Spleen (tissue), 11 donors: ENCODE measurements at regions not wholly inside any gene's neighbourhood (a gene's known extent, or its start where the extent isn't known, plus 50 kb on each side); places are given as distances from the start of the nearest gene placed in this dataset.
A peak's percentile ranks its signal among the peaks of the same experiment; 100 is the strongest.
"Not testable (repeated sequence)": the region's sequence is repeated elsewhere in the genome, so short reads cannot be mapped to it uniquely, and the experiment has no call there.

Experiments used
- DNase-seq: peaks from one replicate; pipeline ENCODE4 v3.0.0-alpha.2; 2020
- H3K27ac ChIP-seq, 8 donors: fragments of 200-600 bp; sonication (generic) in 7 of 8; 1 replicate in 4 of 8; 2 replicates in 4 of 8; pipeline versions ENCODE4 v1.5.0 to v1.8.0; 2016 to 2021; ENCODE audit warnings: inconsistent platforms in 4 of 8, mild to moderate bottlenecking in 4 of 8, moderate library complexity in 1 of 8
- H3K27me3 ChIP-seq, 7 donors: fragments of 200-600 bp; sonication (generic) in 6 of 7; replicated peaks in 1 of 7; 1 replicate in 4 of 7; 2 replicates in 3 of 7; pipeline versions ENCODE4 v1.5.0 to v1.8.0; 2016 to 2021; ENCODE audit warnings: inconsistent platforms in 3 of 7, mild to moderate bottlenecking in 1 of 7
- H3K36me3 ChIP-seq, 6 donors: fragments of 200-600 bp; sonication (generic) in 5 of 6; 1 replicate in 4 of 6; 2 replicates in 2 of 6; pipeline versions ENCODE4 v1.5.0 to v1.8.0; 2016 to 2021; ENCODE audit warnings: inconsistent platforms in 2 of 6
- H3K4me1 ChIP-seq, 6 donors: fragments of 200-600 bp; sonication (generic) in 5 of 6; 1 replicate in 3 of 6; 2 replicates in 3 of 6; pipeline versions ENCODE4 v1.5.0 to v1.8.0; 2016 to 2021; ENCODE audit warnings: inconsistent platforms in 3 of 6
- H3K4me3 ChIP-seq, 8 donors: fragments of 200-600 bp; sonication (generic) in 7 of 8; 1 replicate in 4 of 8; 2 replicates in 4 of 8; pipeline versions ENCODE4 v1.5.0 to v1.8.0; 2016 to 2021; ENCODE audit warnings: inconsistent platforms in 4 of 8, mild to moderate bottlenecking in 4 of 8, moderate library complexity in 2 of 8
- H3K9me3 ChIP-seq, 8 donors: fragments of 200-600 bp; sonication (generic) in 7 of 8; 1 replicate in 4 of 8; 2 replicates in 4 of 8; pipeline versions ENCODE4 v1.5.0 to v1.8.0; 2016 to 2021; ENCODE audit warnings: inconsistent platforms in 4 of 8
- POLR2A ChIP-seq, 3 donors: fragments of 450-650 bp; IDR thresholded peaks; one replicate each; pipeline ENCODE4 v1.5.1; 2017; ENCODE audit warnings: antibody characterized with exemption in 3 of 3, mild to moderate bottlenecking in 1 of 3
- POLR2AphosphoS5 ChIP-seq, 3 donors: sonication (generic); formaldehyde crosslinking; IDR thresholded peaks; one replicate each; pipeline ENCODE4 v1.5.1; 2017; ENCODE audit warnings: antibody characterized with exemption in 3 of 3
- WGBS, 5 donors: extraction: QIAGEN DNeasy Blood & Tissue Kit in 3 of 5; methylation state at CpG; one replicate each; pipeline versions ENCODE4 v1.1.5 to v1.1.7; 2013 to 2018; 5-methylcytosine and 5-hydroxymethylcytosine counted together
- intact Hi-C: fragments of 100-400 bp; cut with DNase I; formaldehyde crosslinking; loops from one replicate; pipeline ENCODE4 v1.15.0; 2023; ENCODE audit warnings: low total_unique reads
- TF ChIP-seq, protein P1 (sequence below), 11 experiments: fragments of 200-600 bp in 7 of 11; fragments of 450-650 bp in 4 of 11; sonication (generic) in 4 of 11; IDR thresholded peaks in 8 of 11; conservative IDR thresholded peaks in 3 of 11; 1 replicate in 7 of 11; 2 replicates in 4 of 11; pipeline versions ENCODE4 v1.4.0 to v1.8.0; 2016 to 2021; ENCODE audit warnings: antibody characterized with exemption in 11 of 11, inconsistent platforms in 4 of 11, mild to moderate bottlenecking in 1 of 11
- donor health status: healthy with polysubstance abuse.
- donor health status: DM: no; HTN: no; CAD: no; lungs with moderate emphysema.
- donor health status: DM: no; HTN: no; CAD: no.
- donor health status: Bipolar disorder and iron deficiency.
- donor health status: healthy.
- donor health status: DM: no; HTN: no; CAD: no.
- donor health status: DM: yes; HTN: yes; CAD: no.

DNA sequence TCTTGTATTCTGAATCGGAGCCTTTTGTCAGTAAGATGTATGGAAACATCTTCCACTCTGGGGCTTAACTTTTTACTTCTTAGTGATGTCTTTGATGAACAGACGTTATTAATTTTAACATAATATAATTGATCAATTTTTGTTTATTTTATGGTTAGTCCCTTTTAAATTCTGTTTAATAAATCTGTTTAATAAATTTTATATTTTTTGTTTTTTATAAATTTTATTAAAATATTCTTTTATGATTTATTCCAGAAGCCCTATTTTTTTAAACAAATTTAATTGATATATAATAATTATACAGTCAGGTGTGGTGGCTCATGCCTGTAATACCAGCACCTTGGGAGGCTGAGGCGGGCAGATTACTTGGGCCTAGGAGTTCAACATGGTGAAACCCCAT is 235.1 kb downstream of the AEBP2 start:
- no peaks in the 10 kb centered on the region for H3K27me3 ChIP-seq
- H3K9me3 ChIP-seq, result peaks cover 0 to 26% (median 12%) of the 10 kb centered on the region in 8 donors
- no peak overlapping the region for H3K27ac ChIP-seq
- H3K36me3 ChIP-seq, result no peaks in the 10 kb centered on the region
- DNase-seq, result no peak
- intact Hi-C loops, result no loop called here
- no peak for TF ChIP-seq POLR2A (IDR thresholded peaks at IDR 0.05)
- TF ChIP-seq POLR2AphosphoS5 (IDR thresholded peaks at IDR 0.05), result no peak
- TF ChIP-seq, protein P1, sequence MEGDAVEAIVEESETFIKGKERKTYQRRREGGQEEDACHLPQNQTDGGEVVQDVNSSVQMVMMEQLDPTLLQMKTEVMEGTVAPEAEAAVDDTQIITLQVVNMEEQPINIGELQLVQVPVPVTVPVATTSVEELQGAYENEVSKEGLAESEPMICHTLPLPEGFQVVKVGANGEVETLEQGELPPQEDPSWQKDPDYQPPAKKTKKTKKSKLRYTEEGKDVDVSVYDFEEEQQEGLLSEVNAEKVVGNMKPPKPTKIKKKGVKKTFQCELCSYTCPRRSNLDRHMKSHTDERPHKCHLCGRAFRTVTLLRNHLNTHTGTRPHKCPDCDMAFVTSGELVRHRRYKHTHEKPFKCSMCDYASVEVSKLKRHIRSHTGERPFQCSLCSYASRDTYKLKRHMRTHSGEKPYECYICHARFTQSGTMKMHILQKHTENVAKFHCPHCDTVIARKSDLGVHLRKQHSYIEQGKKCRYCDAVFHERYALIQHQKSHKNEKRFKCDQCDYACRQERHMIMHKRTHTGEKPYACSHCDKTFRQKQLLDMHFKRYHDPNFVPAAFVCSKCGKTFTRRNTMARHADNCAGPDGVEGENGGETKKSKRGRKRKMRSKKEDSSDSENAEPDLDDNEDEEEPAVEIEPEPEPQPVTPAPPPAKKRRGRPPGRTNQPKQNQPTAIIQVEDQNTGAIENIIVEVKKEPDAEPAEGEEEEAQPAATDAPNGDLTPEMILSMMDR (IDR thresholded peaks at IDR 0.05 in 8 of 11, conservative IDR thresholded peaks at IDR 0.05 in 3 of 11), result no peak
- WGBS, 5 donors, result 62 to 97% (median 79%) methylated on average over 3 of the region's 3 CpGs
- no peak overlapping the region for H3K4me3 ChIP-seq
- H3K4me1 ChIP-seq, result no peaks in the 10 kb centered on the region

DNA sequence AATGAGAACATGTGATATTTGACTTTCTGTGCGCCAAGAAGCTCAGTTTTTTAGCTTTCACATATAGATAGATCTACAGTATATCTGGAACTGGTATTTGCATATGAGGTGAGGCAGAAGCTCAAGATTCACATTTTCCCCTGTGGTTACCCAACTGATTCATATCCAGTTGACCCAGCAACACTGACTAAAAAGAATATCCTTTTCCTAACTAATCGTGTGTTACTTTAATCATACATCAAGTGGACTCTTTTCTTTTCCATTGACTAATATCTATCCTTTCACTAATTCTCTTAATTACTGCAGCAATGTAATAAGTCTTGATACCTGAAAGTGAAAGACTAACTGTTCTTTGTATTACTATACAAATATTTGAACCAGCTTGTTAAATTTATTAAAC is 236.1 kb downstream of the AEBP2 start:
- no peaks in the 10 kb centered on the region for H3K27me3 ChIP-seq
- no peaks in the 10 kb centered on the region for H3K4me1 ChIP-seq
- H3K27ac ChIP-seq, result no peak overlapping the region
- no peaks in the 10 kb centered on the region for H3K36me3 ChIP-seq
- H3K9me3 ChIP-seq, result peaks cover 0 to 35% (median 18%) of the 10 kb centered on the region in 8 donors
- DNase-seq, result no peak
- TF ChIP-seq, protein P1 (IDR thresholded peaks at IDR 0.05 in 8 of 11, conservative IDR thresholded peaks at IDR 0.05 in 3 of 11), result no peak
- TF ChIP-seq POLR2A (IDR thresholded peaks at IDR 0.05) (no peak), POLR2AphosphoS5 (IDR thresholded peaks at IDR 0.05) (no peak)
- 70 to 92% (median 80%) methylated on average over 2 of the region's 2 CpGs for WGBS, 5 donors
- no peak overlapping the region for H3K4me3 ChIP-seq
- intact Hi-C loops, result no loop called here

DNA sequence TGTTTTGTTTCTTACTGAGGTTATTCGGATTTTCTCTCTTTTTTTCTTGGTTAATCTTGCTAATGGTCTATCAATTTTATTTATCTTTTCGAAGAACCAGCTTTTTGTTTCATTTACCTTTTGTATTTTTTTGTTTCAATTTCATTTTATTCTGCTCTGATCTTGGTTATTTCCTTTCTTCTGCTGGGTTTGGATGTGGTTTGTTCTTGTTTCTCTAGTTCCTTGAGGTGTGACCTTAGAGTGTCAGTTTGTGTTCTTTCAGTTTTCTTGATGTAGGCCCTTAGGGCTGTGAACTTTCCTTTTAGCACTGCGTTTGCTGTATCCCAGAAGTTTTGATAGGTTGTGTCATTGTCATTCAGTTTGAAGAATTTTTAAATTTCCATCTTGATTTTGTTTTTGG is 239.2 kb downstream of the AEBP2 start:
- DNase-seq, H3K27me3 ChIP-seq, H3K4me1 ChIP-seq, H3K4me3 ChIP-seq, intact Hi-C loops, H3K36me3 ChIP-seq: not testable (repeated sequence)
- 67 to 79% (median 73%) methylated on average over 3 of the region's 3 CpGs for WGBS, 5 donors
- H3K9me3 ChIP-seq, result peaks cover 0 to 35% (median 18%) of the 10 kb centered on the region in 8 donors
- H3K27ac ChIP-seq, result peak overlapping the region in 7 of 8 donors; percentile 6 to 73 (median 48)

DNA sequence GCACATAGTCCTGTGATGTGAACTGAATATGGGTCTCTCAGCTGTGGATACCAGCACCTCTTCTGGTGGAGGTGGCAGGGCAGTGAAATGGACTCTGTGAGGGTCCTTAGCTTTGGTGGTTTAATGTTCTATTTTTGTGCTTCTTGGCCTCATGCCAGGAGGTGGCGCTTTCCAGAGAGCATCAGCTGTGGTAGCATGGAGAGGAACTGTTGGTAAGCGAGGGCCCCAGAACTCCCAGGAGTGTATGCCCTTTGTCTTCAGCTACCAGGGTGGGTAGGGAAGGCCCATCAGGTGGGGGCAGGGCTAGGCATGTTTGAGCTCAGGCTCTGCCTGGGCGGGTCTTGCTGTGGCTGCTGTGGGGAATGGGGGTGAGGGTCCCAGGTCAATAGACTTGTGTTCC is 241.7 kb downstream of the AEBP2 start:
- Histone ChIP-seq H3K4me3 (no peak overlapping the region), H3K27me3 (no peaks in the 10 kb centered on the region), H3K27ac (no peak overlapping the region), H3K9me3 (peaks cover 0 to 35% (median 18%) of the 10 kb centered on the region in 8 donors), H3K4me1 (no peaks in the 10 kb centered on the region), H3K36me3 (no peaks in the 10 kb centered on the region)
- intact Hi-C loops, result no loop called here
- 74 to 90% (median 79%) methylated on average over 2 to 3 of the region's 3 CpGs for WGBS, 5 donors
- TF ChIP-seq POLR2AphosphoS5 (IDR thresholded peaks at IDR 0.05) (no peak), POLR2A (IDR thresholded peaks at IDR 0.05) (no peak)
- TF ChIP-seq, protein P1 (IDR thresholded peaks at IDR 0.05 in 8 of 11, conservative IDR thresholded peaks at IDR 0.05 in 3 of 11), result no peak
- no peak for DNase-seq
